HCT116 (cell line): ENCODE measurements at regions not wholly inside any gene's neighbourhood (a gene's known extent, or its start where the extent isn't known, plus 50 kb on each side); places are given as distances from the start of the nearest gene placed in this dataset.

Experiments used
- ATAC-seq: fragments of 200-7000 bp; cut with Tn5 transposase; 2 replicates; pipeline ENCODE4 v1.9.1; 2020; ENCODE audit warnings: mild to moderate bottlenecking, moderate library complexity
- BruUV-seq: library from RNA; stranded (reverse); fragments of 400-500 nt; replicated peaks from 2 replicates; lab custom pipeline; 2021; lab: Mats Ljungman, UMichigan
- CTCF ChIA-PET: fragments of 300-600 bp; sonication (Branson Sonifier 250); formaldehyde crosslinking; loops from one replicate; lab custom pipeline; 2021; ENCODE audit warnings: antibody characterized with exemption; lab: Charles Lee
- POLR2A ChIA-PET: fragments of 300-600, 350-600 bp; sonication (Branson Sonifier 250); formaldehyde crosslinking; loops from one replicate; lab custom pipeline; 2021; ENCODE audit warnings: antibody characterized with exemption; lab: Charles Lee
- RAD21 ChIA-PET, 2 experiments: fragments of 300-600 bp; sonication (Branson Sonifier 250); formaldehyde crosslinking; loops; one replicate each; lab custom pipeline; 2023; ENCODE audit warnings: low total read pairs in 2 of 2; ENCODE audit not compliant: uncharacterized antibody in 2 of 2, unreplicated experiment in 2 of 2, low non-redundant PET in 1 of 2; lab: Charles Lee
- DNase-seq: peaks from one replicate; pipeline ENCODE4 v3.0.0-alpha.2; 2010; ENCODE audit warnings: low read depth, low spot score
- H2AFZ ChIP-seq: fragments of 200-600 bp; shearing (Covaris generic), sonication (generic); 2 replicates; pipeline ENCODE4 v1.6.1; 2017; ENCODE audit warnings: low read depth, mixed run types, mixed read lengths, antibody characterized with exemption, low read length; ENCODE audit not compliant: poor library complexity, severe bottlenecking
- H3K27ac ChIP-seq: 2 replicates; pipeline ENCODE4 v1.5.1; 2012; ENCODE audit warnings: low read depth, low read length
- H3K27me3 ChIP-seq: fragments of 200-600 bp; sonication (generic); 2 replicates; pipeline ENCODE4 v1.6.1; 2016; ENCODE audit warnings: mixed run types, low read length, mixed read lengths; ENCODE audit not compliant: insufficient read depth
- H3K36me3 ChIP-seq, 2 experiments: fragments of 200-500 bp in 1 of 2; fragments of 200-600 bp in 1 of 2; sonication (Bioruptor generic) in 1 of 2; sonication (generic) in 1 of 2; 2 replicates each; pipeline versions ENCODE4 v1.5.1 to v1.6.1; 2014 to 2016; ENCODE audit warnings: low read length in 2 of 2, inconsistent platforms in 1 of 2, mixed read lengths in 1 of 2, mixed run types in 1 of 2; ENCODE audit not compliant: insufficient read depth in 2 of 2, control insufficient read depth in 1 of 2
- H3K4me1 ChIP-seq, 2 experiments: fragments of 200-600 bp in 1 of 2; sonication (generic) in 1 of 2; 2 replicates each; pipeline versions ENCODE4 v1.5.1 to v1.6.1; 2012 to 2017; ENCODE audit warnings: low read length in 2 of 2, inconsistent platforms in 1 of 2, mild to moderate bottlenecking in 1 of 2, mixed read lengths in 1 of 2, mixed run types in 1 of 2, moderate library complexity in 1 of 2; ENCODE audit not compliant: insufficient read depth in 2 of 2, control insufficient read depth in 1 of 2
- H3K4me2 ChIP-seq: fragments of 200-600 bp; sonication (generic); 2 replicates; pipeline ENCODE4 v1.6.1; 2017; ENCODE audit warnings: mixed run types, low read length, mixed read lengths
- H3K4me3 ChIP-seq, 2 experiments: fragments of 200-600 bp in 1 of 2; sonication (generic) in 1 of 2; replicated peaks in 1 of 2; 2 replicates each; pipeline ENCODE4 v1.5.1; 2011 to 2016; ENCODE audit warnings: low read length in 2 of 2, control low read depth in 1 of 2, low read depth in 1 of 2, mild to moderate bottlenecking in 1 of 2, mixed read lengths in 1 of 2, mixed run types in 1 of 2
- H3K79me2 ChIP-seq: fragments of 200-600 bp; sonication (generic); 2 replicates; pipeline ENCODE4 v1.6.1; 2017; ENCODE audit warnings: mild to moderate bottlenecking, mixed run types, low read length, moderate library complexity, mixed read lengths; ENCODE audit not compliant: insufficient read depth
- H3K9ac ChIP-seq: fragments of 200-600 bp; sonication (generic); 2 replicates; pipeline ENCODE4 v1.6.1; 2016; ENCODE audit warnings: low read length, mixed read lengths
- H3K9me2 ChIP-seq: fragments of 200-600 bp; sonication (generic), shearing (Covaris generic); 2 replicates; pipeline ENCODE4 v1.6.1; 2017; ENCODE audit warnings: mixed run types, mild to moderate bottlenecking, moderate library complexity; ENCODE audit not compliant: insufficient read depth
- H3K9me3 ChIP-seq, 2 experiments: fragments of 200-500 bp in 1 of 2; fragments of 200-600 bp in 1 of 2; sonication (Bioruptor generic) in 1 of 2; sonication (generic) in 1 of 2; 2 replicates each; pipeline ENCODE4 v1.6.1; 2014 to 2017; ENCODE audit warnings: low read length in 2 of 2, mixed read lengths in 2 of 2, inconsistent platforms in 1 of 2, low read depth in 1 of 2, mild to moderate bottlenecking in 1 of 2, mixed run types in 1 of 2, moderate library complexity in 1 of 2; ENCODE audit not compliant: control insufficient read depth in 1 of 2, insufficient read depth in 1 of 2
- H4K20me1 ChIP-seq: fragments of 200-600 bp; sonication (generic), shearing (Covaris generic); 2 replicates; pipeline ENCODE4 v1.6.1; 2017; ENCODE audit warnings: mixed run types, mild to moderate bottlenecking, moderate library complexity; ENCODE audit not compliant: insufficient read depth
- CBX3 ChIP-seq: IDR thresholded peaks from 2 replicates; pipeline ENCODE4 v1.6.1; 2012; ENCODE audit warnings: low read depth
- CEBPB ChIP-seq: IDR thresholded peaks from 2 replicates; pipeline ENCODE4 v1.6.1; 2012; ENCODE audit warnings: low read depth
- EGR1 ChIP-seq: IDR thresholded peaks from 2 replicates; pipeline ENCODE4 v1.6.1; 2012; ENCODE audit warnings: low read depth
- ELF1 ChIP-seq: IDR thresholded peaks from 2 replicates; pipeline ENCODE4 v1.6.1; 2012; ENCODE audit warnings: low read depth, borderline replicate concordance
- EZH2phosphoT487 ChIP-seq: fragments of 200-600 bp; IDR thresholded peaks from 2 replicates; pipeline ENCODE4 v1.6.1; 2018; ENCODE audit warnings: antibody characterized with exemption, borderline replicate concordance
- JUND ChIP-seq: IDR thresholded peaks from 2 replicates; pipeline ENCODE4 v1.6.1; 2012
- MAX ChIP-seq: IDR thresholded peaks from 2 replicates; pipeline ENCODE4 v1.6.1; 2012
- POLR2A ChIP-seq: IDR thresholded peaks from 2 replicates; pipeline ENCODE4 v1.7.0; 2011; ENCODE audit warnings: borderline replicate concordance; ENCODE audit not compliant: insufficient read depth, insufficient read length; ENCODE audit errors: extremely low read depth
- SIN3A ChIP-seq: IDR thresholded peaks from 2 replicates; pipeline ENCODE4 v1.6.1; 2012; ENCODE audit warnings: low read depth
- SP1 ChIP-seq: IDR thresholded peaks from 2 replicates; pipeline ENCODE4 v1.6.1; 2012; ENCODE audit warnings: low read depth
- SRF ChIP-seq: IDR thresholded peaks from 2 replicates; pipeline ENCODE4 v1.6.1; 2012; ENCODE audit warnings: low read depth
- TCF7L2 ChIP-seq: IDR thresholded peaks from 2 replicates; pipeline ENCODE4 v1.7.0; 2011; ENCODE audit warnings: borderline replicate concordance, inconsistent platforms; ENCODE audit not compliant: insufficient read depth, insufficient read length; ENCODE audit errors: extremely low read depth
- YY1 ChIP-seq: IDR thresholded peaks from 2 replicates; pipeline ENCODE4 v1.6.1; 2011; ENCODE audit warnings: low read length, low read depth, moderate library complexity, mild to moderate bottlenecking; ENCODE audit not compliant: insufficient replicate concordance; ENCODE audit errors: extremely low read depth
- ZFX ChIP-seq: fragments of 450-650 bp; IDR thresholded peaks from 2 replicates; pipeline ENCODE4 v1.6.1; 2017
- ZNF274 ChIP-seq: fragments of 200-500 bp; sonication (Bioruptor generic); IDR thresholded peaks from 2 replicates; pipeline ENCODE4 v1.6.1; 2014; ENCODE audit warnings: mild to moderate bottlenecking, low read depth, low read length, inconsistent platforms
- intact Hi-C: fragments of 100-400 bp; cut with micrococcal nuclease; formaldehyde crosslinking; loops from 2 replicates; pipeline ENCODE4 v1.10.0; 2022
- TF ChIP-seq, protein P1 (sequence below): IDR thresholded peaks from 2 replicates; pipeline ENCODE4 v1.6.1; 2011; ENCODE audit warnings: mild to moderate bottlenecking, low read length, moderate library complexity; ENCODE audit not compliant: insufficient replicate concordance; ENCODE audit errors: extremely low read depth
- TF ChIP-seq, protein P2 (sequence below): IDR thresholded peaks from 2 replicates; pipeline ENCODE4 v1.6.1; 2012; ENCODE audit warnings: low read depth
- TF ChIP-seq, protein P3 (sequence below): IDR thresholded peaks from 2 replicates; pipeline ENCODE4 v1.6.1; 2012

DNA sequence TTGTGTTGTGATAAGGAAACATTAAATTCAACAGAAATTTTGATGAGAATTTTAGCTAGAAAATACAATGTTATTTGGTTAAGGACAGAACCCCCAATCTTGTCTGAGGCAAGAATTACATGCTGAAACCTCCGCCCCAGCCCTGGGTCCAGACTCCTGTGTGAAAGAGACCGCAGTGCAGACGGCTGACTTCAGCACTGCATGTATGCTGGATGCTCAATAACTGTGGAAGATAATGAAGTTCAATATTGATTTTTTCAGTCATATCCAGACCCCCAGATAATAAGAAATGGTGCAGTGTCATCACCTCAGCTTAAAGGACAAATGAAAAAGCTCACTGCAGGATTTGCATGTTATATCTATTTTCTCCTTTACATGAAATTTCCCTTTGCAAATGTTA is 188.3 kb upstream of the CNTN4 start:
- RAD21 ChIA-PET, result no interaction called here
- intact Hi-C loops, result no loop called here
- no peak overlapping the region for H2AFZ ChIP-seq
- H3K4me1 ChIP-seq, result no peaks in the 10 kb centered on the region
- no peak overlapping the region for H3K27ac ChIP-seq
- H3K4me3 ChIP-seq, result no peak overlapping the region
- no peaks in the 10 kb centered on the region for H3K36me3 ChIP-seq
- H3K9ac ChIP-seq, result no peak overlapping the region
- no peaks in the 10 kb centered on the region for H3K27me3 ChIP-seq
- no peak for DNase-seq
- no peak for ATAC-seq
- BruUV-seq, result no TSS peak
- H3K9me2 ChIP-seq, result no peaks in the 10 kb centered on the region
- peaks cover 11 to 19% of the 10 kb centered on the region in 2 experiments; a peak in 2 of 4 replicates for H3K9me3 ChIP-seq
- CTCF ChIA-PET, result no interaction called here
- TF ChIP-seq MAX, result no peak
- TF ChIP-seq, protein P1, sequence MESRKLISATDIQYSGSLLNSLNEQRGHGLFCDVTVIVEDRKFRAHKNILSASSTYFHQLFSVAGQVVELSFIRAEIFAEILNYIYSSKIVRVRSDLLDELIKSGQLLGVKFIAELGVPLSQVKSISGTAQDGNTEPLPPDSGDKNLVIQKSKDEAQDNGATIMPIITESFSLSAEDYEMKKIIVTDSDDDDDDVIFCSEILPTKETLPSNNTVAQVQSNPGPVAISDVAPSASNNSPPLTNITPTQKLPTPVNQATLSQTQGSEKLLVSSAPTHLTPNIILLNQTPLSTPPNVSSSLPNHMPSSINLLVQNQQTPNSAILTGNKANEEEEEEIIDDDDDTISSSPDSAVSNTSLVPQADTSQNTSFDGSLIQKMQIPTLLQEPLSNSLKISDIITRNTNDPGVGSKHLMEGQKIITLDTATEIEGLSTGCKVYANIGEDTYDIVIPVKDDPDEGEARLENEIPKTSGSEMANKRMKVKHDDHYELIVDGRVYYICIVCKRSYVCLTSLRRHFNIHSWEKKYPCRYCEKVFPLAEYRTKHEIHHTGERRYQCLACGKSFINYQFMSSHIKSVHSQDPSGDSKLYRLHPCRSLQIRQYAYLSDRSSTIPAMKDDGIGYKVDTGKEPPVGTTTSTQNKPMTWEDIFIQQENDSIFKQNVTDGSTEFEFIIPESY, result no peak
- no peak for TF ChIP-seq CEBPB
- TF ChIP-seq ZFX, result no peak
- TF ChIP-seq YY1, result no peak
- TF ChIP-seq POLR2A, result no peak
- TF ChIP-seq, protein P2, sequence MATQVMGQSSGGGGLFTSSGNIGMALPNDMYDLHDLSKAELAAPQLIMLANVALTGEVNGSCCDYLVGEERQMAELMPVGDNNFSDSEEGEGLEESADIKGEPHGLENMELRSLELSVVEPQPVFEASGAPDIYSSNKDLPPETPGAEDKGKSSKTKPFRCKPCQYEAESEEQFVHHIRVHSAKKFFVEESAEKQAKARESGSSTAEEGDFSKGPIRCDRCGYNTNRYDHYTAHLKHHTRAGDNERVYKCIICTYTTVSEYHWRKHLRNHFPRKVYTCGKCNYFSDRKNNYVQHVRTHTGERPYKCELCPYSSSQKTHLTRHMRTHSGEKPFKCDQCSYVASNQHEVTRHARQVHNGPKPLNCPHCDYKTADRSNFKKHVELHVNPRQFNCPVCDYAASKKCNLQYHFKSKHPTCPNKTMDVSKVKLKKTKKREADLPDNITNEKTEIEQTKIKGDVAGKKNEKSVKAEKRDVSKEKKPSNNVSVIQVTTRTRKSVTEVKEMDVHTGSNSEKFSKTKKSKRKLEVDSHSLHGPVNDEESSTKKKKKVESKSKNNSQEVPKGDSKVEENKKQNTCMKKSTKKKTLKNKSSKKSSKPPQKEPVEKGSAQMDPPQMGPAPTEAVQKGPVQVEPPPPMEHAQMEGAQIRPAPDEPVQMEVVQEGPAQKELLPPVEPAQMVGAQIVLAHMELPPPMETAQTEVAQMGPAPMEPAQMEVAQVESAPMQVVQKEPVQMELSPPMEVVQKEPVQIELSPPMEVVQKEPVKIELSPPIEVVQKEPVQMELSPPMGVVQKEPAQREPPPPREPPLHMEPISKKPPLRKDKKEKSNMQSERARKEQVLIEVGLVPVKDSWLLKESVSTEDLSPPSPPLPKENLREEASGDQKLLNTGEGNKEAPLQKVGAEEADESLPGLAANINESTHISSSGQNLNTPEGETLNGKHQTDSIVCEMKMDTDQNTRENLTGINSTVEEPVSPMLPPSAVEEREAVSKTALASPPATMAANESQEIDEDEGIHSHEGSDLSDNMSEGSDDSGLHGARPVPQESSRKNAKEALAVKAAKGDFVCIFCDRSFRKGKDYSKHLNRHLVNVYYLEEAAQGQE, result no peak
- no peak for TF ChIP-seq SIN3A
- TF ChIP-seq ELF1, result no peak
- no peak for TF ChIP-seq SP1
- TF ChIP-seq, protein P3, sequence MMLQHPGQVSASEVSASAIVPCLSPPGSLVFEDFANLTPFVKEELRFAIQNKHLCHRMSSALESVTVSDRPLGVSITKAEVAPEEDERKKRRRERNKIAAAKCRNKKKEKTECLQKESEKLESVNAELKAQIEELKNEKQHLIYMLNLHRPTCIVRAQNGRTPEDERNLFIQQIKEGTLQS, result no peak
- no peak for TF ChIP-seq EGR1
- TF ChIP-seq CBX3, result no peak
- no peak for TF ChIP-seq JUND
- no peak for TF ChIP-seq SRF
- TF ChIP-seq ZNF274, result no peak
- TF ChIP-seq EZH2phosphoT487, result no peak
- TF ChIP-seq TCF7L2, result no peak
- no peak overlapping the region for H3K4me2 ChIP-seq
- H3K79me2 ChIP-seq, result no peaks in the 10 kb centered on the region
- no peaks in the 10 kb centered on the region for H4K20me1 ChIP-seq
- POLR2A ChIA-PET, result no interaction called here
